GM18502 (cell line): ENCODE measurements at regions not wholly inside any gene's neighbourhood (a gene's known extent, or its start where the extent isn't known, plus 50 kb on each side); places are given as distances from the start of the nearest gene placed in this dataset.
"Not testable (repeated sequence)": the region's sequence is repeated elsewhere in the genome, so short reads cannot be mapped to it uniquely, and the experiment has no call there.

Source experiments
- ATAC-seq: cut with Tn5 transposase; IDR thresholded peaks from one replicate; pipeline ENCODE4 v1.9.1; 2021; ENCODE audit warnings: mild to moderate bottlenecking; ENCODE audit not compliant: unreplicated experiment, poor library complexity

- ATAC-seq: not testable (repeated sequence)
These were observed 297.5 kb downstream of the LNPK start for GRCh38 chr2:175704568-175704967.

- ATAC-seq: no peak
These were observed 304.0 kb downstream of the LNPK start for GRCh38 chr2:175698061-175698460.

GRCh38 chr2:175690113-175690837, 311.8 kb downstream of the LNPK start:
- ATAC-seq: peak; percentile 55

GRCh38 chr2:175688243-175688642, 313.8 kb downstream of the LNPK start:
- no peak for ATAC-seq

- ATAC-seq: no peak
These were observed 314.6 kb downstream of the LNPK start for GRCh38 chr2:175687465-175687864.

- no peak for ATAC-seq
These were observed 316.1 kb downstream of the LNPK start for GRCh38 chr2:175686002-175686401.

GRCh38 chr2:175684466-175684865, 317.6 kb downstream of the LNPK start:
- no peak for ATAC-seq

- no peak for ATAC-seq
These were observed 322.3 kb downstream of the LNPK start for GRCh38 chr2:175679728-175680127.

- ATAC-seq: no peak
These were observed 322.8 kb downstream of the LNPK start for GRCh38 chr2:175679231-175679630.

- ATAC-seq: no peak
These were observed 324.2 kb downstream of the LNPK start for GRCh38 chr2:175677880-175678279.

- no peak for ATAC-seq
These were observed 325.3 kb downstream of the LNPK start for GRCh38 chr2:175676813-175677212.

GRCh38 chr2:175668804-175669203, 333.3 kb downstream of the LNPK start:
- not testable (repeated sequence) for ATAC-seq

- no peak for ATAC-seq
These were observed 339.7 kb downstream of the LNPK start for GRCh38 chr2:175662335-175662734.

GRCh38 chr2:175648577-175649063, 353.4 kb downstream of the LNPK start:
- no peak for ATAC-seq

GRCh38 chr2:175647058-175647457, 355.0 kb downstream of the LNPK start:
- no peak for ATAC-seq

- ATAC-seq: no peak
These were observed 361.4 kb downstream of the LNPK start for GRCh38 chr2:175640655-175641054.

- no peak for ATAC-seq
These were observed 368.8 kb downstream of the LNPK start for GRCh38 chr2:175633227-175633626.

GRCh38 chr2:175631245-175631623, 370.8 kb downstream of the LNPK start:
- ATAC-seq: no peak

- no peak for ATAC-seq
These were observed 371.5 kb downstream of the LNPK start for GRCh38 chr2:175630280-175631244.

GRCh38 chr2:175628243-175628642, 373.8 kb downstream of the LNPK start:
- ATAC-seq: no peak

GRCh38 chr2:175627405-175627804, 374.7 kb downstream of the LNPK start:
- no peak for ATAC-seq
